HCT116 (cell line): ENCODE measurements at regions not wholly inside any gene's neighbourhood (a gene's known extent, or its start where the extent isn't known, plus 50 kb on each side); places are given as distances from the start of the nearest gene placed in this dataset.

ENCODE experiments used
- ATAC-seq: fragments of 200-7000 bp; cut with Tn5 transposase; 2 replicates; pipeline ENCODE4 v1.9.1; 2020; ENCODE audit warnings: mild to moderate bottlenecking, moderate library complexity
- BruUV-seq: library from RNA; stranded (reverse); fragments of 400-500 nt; replicated peaks from 2 replicates; lab custom pipeline; 2021; lab: Mats Ljungman, UMichigan
- CTCF ChIA-PET: fragments of 300-600 bp; sonication (Branson Sonifier 250); formaldehyde crosslinking; loops from one replicate; lab custom pipeline; 2021; ENCODE audit warnings: antibody characterized with exemption; lab: Charles Lee
- POLR2A ChIA-PET: fragments of 300-600, 350-600 bp; sonication (Branson Sonifier 250); formaldehyde crosslinking; loops from one replicate; lab custom pipeline; 2021; ENCODE audit warnings: antibody characterized with exemption; lab: Charles Lee
- RAD21 ChIA-PET, 2 experiments: fragments of 300-600 bp; sonication (Branson Sonifier 250); formaldehyde crosslinking; loops; one replicate each; lab custom pipeline; 2023; ENCODE audit warnings: low total read pairs in 2 of 2; ENCODE audit not compliant: uncharacterized antibody in 2 of 2, unreplicated experiment in 2 of 2, low non-redundant PET in 1 of 2; lab: Charles Lee
- DNase-seq: peaks from one replicate; pipeline ENCODE4 v3.0.0-alpha.2; 2010; ENCODE audit warnings: low read depth, low spot score
- H2AFZ ChIP-seq: fragments of 200-600 bp; shearing (Covaris generic), sonication (generic); 2 replicates; pipeline ENCODE4 v1.6.1; 2017; ENCODE audit warnings: low read depth, mixed run types, mixed read lengths, antibody characterized with exemption, low read length; ENCODE audit not compliant: poor library complexity, severe bottlenecking
- H3K27ac ChIP-seq: 2 replicates; pipeline ENCODE4 v1.5.1; 2012; ENCODE audit warnings: low read depth, low read length
- H3K27me3 ChIP-seq: fragments of 200-600 bp; sonication (generic); 2 replicates; pipeline ENCODE4 v1.6.1; 2016; ENCODE audit warnings: mixed run types, low read length, mixed read lengths; ENCODE audit not compliant: insufficient read depth
- H3K36me3 ChIP-seq, 2 experiments: fragments of 200-500 bp in 1 of 2; fragments of 200-600 bp in 1 of 2; sonication (Bioruptor generic) in 1 of 2; sonication (generic) in 1 of 2; 2 replicates each; pipeline versions ENCODE4 v1.5.1 to v1.6.1; 2014 to 2016; ENCODE audit warnings: low read length in 2 of 2, inconsistent platforms in 1 of 2, mixed read lengths in 1 of 2, mixed run types in 1 of 2; ENCODE audit not compliant: insufficient read depth in 2 of 2, control insufficient read depth in 1 of 2
- H3K4me1 ChIP-seq, 2 experiments: fragments of 200-600 bp in 1 of 2; sonication (generic) in 1 of 2; 2 replicates each; pipeline versions ENCODE4 v1.5.1 to v1.6.1; 2012 to 2017; ENCODE audit warnings: low read length in 2 of 2, inconsistent platforms in 1 of 2, mild to moderate bottlenecking in 1 of 2, mixed read lengths in 1 of 2, mixed run types in 1 of 2, moderate library complexity in 1 of 2; ENCODE audit not compliant: insufficient read depth in 2 of 2, control insufficient read depth in 1 of 2
- H3K4me2 ChIP-seq: fragments of 200-600 bp; sonication (generic); 2 replicates; pipeline ENCODE4 v1.6.1; 2017; ENCODE audit warnings: mixed run types, low read length, mixed read lengths
- H3K4me3 ChIP-seq, 2 experiments: fragments of 200-600 bp in 1 of 2; sonication (generic) in 1 of 2; replicated peaks in 1 of 2; 2 replicates each; pipeline ENCODE4 v1.5.1; 2011 to 2016; ENCODE audit warnings: low read length in 2 of 2, control low read depth in 1 of 2, low read depth in 1 of 2, mild to moderate bottlenecking in 1 of 2, mixed read lengths in 1 of 2, mixed run types in 1 of 2
- H3K79me2 ChIP-seq: fragments of 200-600 bp; sonication (generic); 2 replicates; pipeline ENCODE4 v1.6.1; 2017; ENCODE audit warnings: mild to moderate bottlenecking, mixed run types, low read length, moderate library complexity, mixed read lengths; ENCODE audit not compliant: insufficient read depth
- H3K9ac ChIP-seq: fragments of 200-600 bp; sonication (generic); 2 replicates; pipeline ENCODE4 v1.6.1; 2016; ENCODE audit warnings: low read length, mixed read lengths
- H3K9me2 ChIP-seq: fragments of 200-600 bp; sonication (generic), shearing (Covaris generic); 2 replicates; pipeline ENCODE4 v1.6.1; 2017; ENCODE audit warnings: mixed run types, mild to moderate bottlenecking, moderate library complexity; ENCODE audit not compliant: insufficient read depth
- H3K9me3 ChIP-seq, 2 experiments: fragments of 200-500 bp in 1 of 2; fragments of 200-600 bp in 1 of 2; sonication (Bioruptor generic) in 1 of 2; sonication (generic) in 1 of 2; 2 replicates each; pipeline ENCODE4 v1.6.1; 2014 to 2017; ENCODE audit warnings: low read length in 2 of 2, mixed read lengths in 2 of 2, inconsistent platforms in 1 of 2, low read depth in 1 of 2, mild to moderate bottlenecking in 1 of 2, mixed run types in 1 of 2, moderate library complexity in 1 of 2; ENCODE audit not compliant: control insufficient read depth in 1 of 2, insufficient read depth in 1 of 2
- H4K20me1 ChIP-seq: fragments of 200-600 bp; sonication (generic), shearing (Covaris generic); 2 replicates; pipeline ENCODE4 v1.6.1; 2017; ENCODE audit warnings: mixed run types, mild to moderate bottlenecking, moderate library complexity; ENCODE audit not compliant: insufficient read depth
- CBX3 ChIP-seq: IDR thresholded peaks from 2 replicates; pipeline ENCODE4 v1.6.1; 2012; ENCODE audit warnings: low read depth
- CEBPB ChIP-seq: IDR thresholded peaks from 2 replicates; pipeline ENCODE4 v1.6.1; 2012; ENCODE audit warnings: low read depth
- ELF1 ChIP-seq: IDR thresholded peaks from 2 replicates; pipeline ENCODE4 v1.6.1; 2012; ENCODE audit warnings: low read depth, borderline replicate concordance
- FOSL1 ChIP-seq: IDR thresholded peaks from 2 replicates; pipeline ENCODE4 v1.6.1; 2012; ENCODE audit warnings: low read depth
- JUND ChIP-seq: IDR thresholded peaks from 2 replicates; pipeline ENCODE4 v1.6.1; 2012
- POLR2AphosphoS5 ChIP-seq: IDR thresholded peaks from 2 replicates; pipeline ENCODE4 v1.6.1; 2011; ENCODE audit warnings: mild to moderate bottlenecking, low read depth, low read length, moderate library complexity
- RAD21 ChIP-seq: IDR thresholded peaks from 2 replicates; pipeline ENCODE4 v1.6.1; 2012; ENCODE audit warnings: low read depth, mild to moderate bottlenecking
- SP1 ChIP-seq: IDR thresholded peaks from 2 replicates; pipeline ENCODE4 v1.6.1; 2012; ENCODE audit warnings: low read depth
- SRF ChIP-seq: IDR thresholded peaks from 2 replicates; pipeline ENCODE4 v1.6.1; 2012; ENCODE audit warnings: low read depth
- TCF7L2 ChIP-seq: IDR thresholded peaks from 2 replicates; pipeline ENCODE4 v1.7.0; 2011; ENCODE audit warnings: borderline replicate concordance, inconsistent platforms; ENCODE audit not compliant: insufficient read depth, insufficient read length; ENCODE audit errors: extremely low read depth
- YY1 ChIP-seq: IDR thresholded peaks from 2 replicates; pipeline ENCODE4 v1.6.1; 2011; ENCODE audit warnings: low read length, low read depth, moderate library complexity, mild to moderate bottlenecking; ENCODE audit not compliant: insufficient replicate concordance; ENCODE audit errors: extremely low read depth
- intact Hi-C: fragments of 100-400 bp; cut with micrococcal nuclease; formaldehyde crosslinking; loops from 2 replicates; pipeline ENCODE4 v1.10.0; 2022
- TF ChIP-seq, protein P1 (sequence below), 3 experiments: fragments of 200-600 bp in 1 of 3; sonication (generic) in 1 of 3; IDR thresholded peaks in 2 of 3; conservative IDR thresholded peaks in 1 of 3; 2 replicates each; pipeline ENCODE4 v1.5.1; 2012 to 2017; ENCODE audit warnings: low read depth in 2 of 3, low read length in 2 of 3, antibody characterized with exemption in 1 of 3, borderline replicate concordance in 1 of 3, control low read depth in 1 of 3, mild to moderate bottlenecking in 1 of 3, mixed read lengths in 1 of 3, mixed run types in 1 of 3, moderate library complexity in 1 of 3; ENCODE audit not compliant: insufficient read depth in 1 of 3
- TF ChIP-seq, protein P2 (sequence below): IDR thresholded peaks from 2 replicates; pipeline ENCODE4 v1.6.1; 2012
- TF ChIP-seq, protein P3 (sequence below): IDR thresholded peaks from 2 replicates; pipeline ENCODE4 v1.6.1; 2011; ENCODE audit warnings: mild to moderate bottlenecking, low read length, moderate library complexity; ENCODE audit not compliant: insufficient replicate concordance; ENCODE audit errors: extremely low read depth

DNA sequence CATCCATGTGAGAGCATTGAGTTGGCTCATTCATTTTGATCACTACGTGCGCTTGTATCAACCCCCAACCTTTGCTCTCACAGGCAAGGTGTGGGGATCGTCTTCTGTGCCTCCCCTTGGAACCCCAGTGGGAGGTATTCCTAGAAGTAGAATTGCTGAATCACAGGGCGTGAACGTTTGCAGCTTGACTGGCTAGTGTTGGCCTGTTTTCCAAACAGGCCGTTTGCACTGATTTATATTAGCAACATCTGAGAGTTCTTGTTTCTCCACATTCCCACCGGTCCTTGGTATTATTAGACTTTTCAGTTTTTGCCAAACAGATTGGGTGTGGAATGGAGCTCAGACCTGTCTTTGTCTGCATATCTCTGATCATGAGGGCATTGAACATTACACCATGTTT, 288.6 kb upstream of the PWP1 start:
- peak; percentile 49; the same call in 1 of the 2 replicates for ATAC-seq
- POLR2A ChIA-PET: interaction anchor here (0.7 kb wide), 1 partner anchor 11 kb away, joined by 3 read pairs; no protein-coding TSS in a partner anchor
- no TSS peak for BruUV-seq

DNA sequence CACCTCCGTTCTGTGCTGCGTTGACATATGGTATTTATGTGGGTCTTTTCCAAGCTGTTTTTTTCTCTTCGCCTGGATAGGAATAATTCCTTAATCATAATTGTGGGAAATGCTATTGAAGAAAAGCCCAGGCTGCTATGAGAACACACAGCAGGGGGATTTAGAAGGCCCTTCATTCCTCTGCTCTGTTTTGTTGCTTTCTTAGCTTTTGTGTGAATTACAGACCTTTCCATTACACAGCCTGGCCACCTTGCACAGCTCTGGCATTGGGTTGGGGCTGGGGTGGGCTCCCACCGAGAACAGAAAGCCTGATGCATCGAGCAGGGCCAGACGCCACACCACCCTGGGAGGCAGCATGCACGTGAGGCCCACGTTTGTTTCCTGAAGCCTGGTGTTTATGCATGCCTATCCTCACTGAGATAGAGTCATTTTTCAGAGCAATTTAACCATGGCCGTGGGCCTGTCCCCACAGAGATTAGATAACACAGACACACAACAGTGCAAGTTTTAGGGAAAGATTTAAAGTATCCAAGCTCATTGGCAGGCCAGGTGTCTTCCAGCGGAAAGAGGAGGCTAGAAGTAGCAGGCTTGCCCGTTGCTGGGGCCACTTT, 287.6 kb upstream of the PWP1 start:
- Histone ChIP-seq H3K27me3 (no peaks in the 10 kb centered on the region), H3K79me2 (no peaks in the 10 kb centered on the region), H3K9me3 (no peaks in the 10 kb centered on the region), H4K20me1 (no peaks in the 10 kb centered on the region), H3K4me2 (no peak overlapping the region; the same call in 1 of the 2 replicates), H3K4me1 (peaks cover 13 to 34% of the 10 kb centered on the region in 2 experiments; a peak in 3 of 4 replicates), H3K36me3 (no peaks in the 10 kb centered on the region), H2AFZ (no peak overlapping the region), H3K27ac (no peak overlapping the region), H3K9me2 (no peaks in the 10 kb centered on the region), H3K4me3 (no peak overlapping the region), H3K9ac (no peak overlapping the region)
- ChIA-PET POLR2A (no interaction called here), CTCF (interaction anchor here (1.4 to 1.8 kb wide), 2 partner anchors 8 to 266 kb away, joined by 5 to 7 read pairs; no protein-coding TSS in a partner anchor), RAD21 (no interaction called here)
- no TSS peak for BruUV-seq
- DNase-seq (no peak), ATAC-seq (no peak)
- intact Hi-C loops: no loop called here
- TF ChIP-seq CEBPB (no peak), FOSL1 (no peak), TCF7L2 (no peak), RAD21 (no peak), JUND (no peak), ELF1 (no peak), YY1 (no peak), SP1 (no peak), CBX3 (no peak), SRF (no peak), POLR2AphosphoS5 (no peak)
- TF ChIP-seq, protein P1, sequence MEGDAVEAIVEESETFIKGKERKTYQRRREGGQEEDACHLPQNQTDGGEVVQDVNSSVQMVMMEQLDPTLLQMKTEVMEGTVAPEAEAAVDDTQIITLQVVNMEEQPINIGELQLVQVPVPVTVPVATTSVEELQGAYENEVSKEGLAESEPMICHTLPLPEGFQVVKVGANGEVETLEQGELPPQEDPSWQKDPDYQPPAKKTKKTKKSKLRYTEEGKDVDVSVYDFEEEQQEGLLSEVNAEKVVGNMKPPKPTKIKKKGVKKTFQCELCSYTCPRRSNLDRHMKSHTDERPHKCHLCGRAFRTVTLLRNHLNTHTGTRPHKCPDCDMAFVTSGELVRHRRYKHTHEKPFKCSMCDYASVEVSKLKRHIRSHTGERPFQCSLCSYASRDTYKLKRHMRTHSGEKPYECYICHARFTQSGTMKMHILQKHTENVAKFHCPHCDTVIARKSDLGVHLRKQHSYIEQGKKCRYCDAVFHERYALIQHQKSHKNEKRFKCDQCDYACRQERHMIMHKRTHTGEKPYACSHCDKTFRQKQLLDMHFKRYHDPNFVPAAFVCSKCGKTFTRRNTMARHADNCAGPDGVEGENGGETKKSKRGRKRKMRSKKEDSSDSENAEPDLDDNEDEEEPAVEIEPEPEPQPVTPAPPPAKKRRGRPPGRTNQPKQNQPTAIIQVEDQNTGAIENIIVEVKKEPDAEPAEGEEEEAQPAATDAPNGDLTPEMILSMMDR (IDR thresholded peaks at IDR 0.05 in 2 of 3, conservative IDR thresholded peaks at IDR 0.05 in 1 of 3; ENCODE audit: borderline replicate concordance in 1 of 3, insufficient read depth in 1 of 3, low read depth in 2 of 3, low read length in 2 of 3): no peak
- TF ChIP-seq, protein P2, sequence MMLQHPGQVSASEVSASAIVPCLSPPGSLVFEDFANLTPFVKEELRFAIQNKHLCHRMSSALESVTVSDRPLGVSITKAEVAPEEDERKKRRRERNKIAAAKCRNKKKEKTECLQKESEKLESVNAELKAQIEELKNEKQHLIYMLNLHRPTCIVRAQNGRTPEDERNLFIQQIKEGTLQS: no peak
- TF ChIP-seq, protein P3, sequence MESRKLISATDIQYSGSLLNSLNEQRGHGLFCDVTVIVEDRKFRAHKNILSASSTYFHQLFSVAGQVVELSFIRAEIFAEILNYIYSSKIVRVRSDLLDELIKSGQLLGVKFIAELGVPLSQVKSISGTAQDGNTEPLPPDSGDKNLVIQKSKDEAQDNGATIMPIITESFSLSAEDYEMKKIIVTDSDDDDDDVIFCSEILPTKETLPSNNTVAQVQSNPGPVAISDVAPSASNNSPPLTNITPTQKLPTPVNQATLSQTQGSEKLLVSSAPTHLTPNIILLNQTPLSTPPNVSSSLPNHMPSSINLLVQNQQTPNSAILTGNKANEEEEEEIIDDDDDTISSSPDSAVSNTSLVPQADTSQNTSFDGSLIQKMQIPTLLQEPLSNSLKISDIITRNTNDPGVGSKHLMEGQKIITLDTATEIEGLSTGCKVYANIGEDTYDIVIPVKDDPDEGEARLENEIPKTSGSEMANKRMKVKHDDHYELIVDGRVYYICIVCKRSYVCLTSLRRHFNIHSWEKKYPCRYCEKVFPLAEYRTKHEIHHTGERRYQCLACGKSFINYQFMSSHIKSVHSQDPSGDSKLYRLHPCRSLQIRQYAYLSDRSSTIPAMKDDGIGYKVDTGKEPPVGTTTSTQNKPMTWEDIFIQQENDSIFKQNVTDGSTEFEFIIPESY: no peak

More for the DNA sequence above, 288.6 kb upstream of the PWP1 start:
- ChIA-PET RAD21 (no interaction called here), CTCF (interaction anchor here (1.4 to 1.8 kb wide), 2 partner anchors 9 to 265 kb away, joined by 5 to 7 read pairs; no protein-coding TSS in a partner anchor)
- no peak overlapping the region for H3K27ac ChIP-seq
- TF ChIP-seq, protein P2: no peak
- TF ChIP-seq SP1: peak; percentile 32; the same call in 1 of the 2 replicates
- H3K27me3 ChIP-seq: no peaks in the 10 kb centered on the region
- no peaks in the 10 kb centered on the region for H3K9me2 ChIP-seq
- H3K4me3 ChIP-seq: no peak overlapping the region
- H3K36me3 ChIP-seq: no peaks in the 10 kb centered on the region
- DNase-seq: no peak
- intact Hi-C loops: no loop called here
- peak overlapping the region; percentile 49 for H3K4me2 ChIP-seq
- H3K9me3 ChIP-seq: no peaks in the 10 kb centered on the region
- H4K20me1 ChIP-seq: no peaks in the 10 kb centered on the region
- H3K79me2 ChIP-seq: no peaks in the 10 kb centered on the region
- no peak overlapping the region for H3K9ac ChIP-seq
- peaks cover 13 to 28% of the 10 kb centered on the region in 2 experiments; a peak in 3 of 4 replicates for H3K4me1 ChIP-seq
- H2AFZ ChIP-seq: no peak overlapping the region
